Suprapubic skin (tissue), 3 donors: ENCODE measurements at regions not wholly inside any gene's neighbourhood (a gene's known extent, or its start where the extent isn't known, plus 50 kb on each side); places are given as distances from the start of the nearest gene placed in this dataset.

Experiments
- CTCF ChIP-seq, 2 donors: fragments of 200-600 bp in 1 of 2; fragments of 450-650 bp in 1 of 2; sonication (generic) in 1 of 2; IDR thresholded peaks; one replicate each; pipeline ENCODE4 v1.5.1; 2016 to 2019; ENCODE audit warnings: antibody characterized with exemption in 2 of 2, mild to moderate bottlenecking in 1 of 2, moderate library complexity in 1 of 2
- POLR2A ChIP-seq, 2 donors: fragments of 450-650 bp; IDR thresholded peaks; one replicate each; pipeline ENCODE4 v1.6.1; 2017; ENCODE audit warnings: antibody characterized with exemption in 2 of 2, mild to moderate bottlenecking in 2 of 2, moderate library complexity in 2 of 2

GRCh38 chr2:107028661-107029060, 142.7 kb upstream of the ST6GAL2 start:
- TF ChIP-seq CTCF (IDR thresholded peaks at IDR 0.05), result no peak
- no peak for TF ChIP-seq POLR2A (IDR thresholded peaks at IDR 0.05)
